Panc1 (cell line): ENCODE measurements at regions not wholly inside any gene's neighbourhood (a gene's known extent, or its start where the extent isn't known, plus 50 kb on each side); places are given as distances from the start of the nearest gene placed in this dataset.

Source experiments
- ATAC-seq: fragments of 200-7000 bp; cut with Tn5 transposase; 2 replicates; pipeline ENCODE4 v1.9.1; 2020; ENCODE audit warnings: mild to moderate bottlenecking, moderate library complexity
- BruUV-seq: library from RNA; stranded (reverse); fragments of 400-500 nt; replicated peaks from 2 replicates; lab custom pipeline; 2021; lab: Mats Ljungman, UMichigan
- CTCF ChIA-PET: fragments of 300-600 bp; sonication (Branson Sonifier 250); formaldehyde crosslinking; loops from one replicate; lab custom pipeline; 2022; ENCODE audit warnings: antibody characterized with exemption; lab: Charles Lee
- POLR2A ChIA-PET: fragments of 300-600 bp; sonication (Branson Sonifier 250); formaldehyde crosslinking; loops from one replicate; lab custom pipeline; 2022; ENCODE audit warnings: antibody characterized with exemption; lab: Charles Lee
- DNase-seq: peaks from one replicate; pipeline ENCODE4 v3.0.0-alpha.2; 2010; ENCODE audit warnings: low read depth, low spot score
- H3K27ac ChIP-seq: 2 replicates; pipeline ENCODE4 v1.5.1; 2011; ENCODE audit warnings: mild to moderate bottlenecking, low read length, inconsistent platforms
- H3K27me3 ChIP-seq: fragments of 200-500 bp; sonication (Bioruptor generic); 2 replicates; pipeline ENCODE4 v1.6.0; 2014; ENCODE audit warnings: low read length, inconsistent platforms; ENCODE audit not compliant: control insufficient read depth, insufficient read depth
- H3K36me3 ChIP-seq: fragments of 200-500 bp; sonication (Bioruptor generic); 2 replicates; pipeline ENCODE4 v1.5.1; 2014; ENCODE audit warnings: inconsistent platforms, mild to moderate bottlenecking, low read length, moderate library complexity; ENCODE audit not compliant: control insufficient read depth, insufficient read depth
- H3K4me1 ChIP-seq: 2 replicates; pipeline ENCODE4 v1.5.1; 2011; ENCODE audit warnings: inconsistent platforms, mild to moderate bottlenecking, low read length, moderate library complexity; ENCODE audit not compliant: control insufficient read depth, insufficient read depth
- H3K4me3 ChIP-seq, 2 experiments: 2 replicates each; pipeline ENCODE4 v1.5.1; 2011 to 2012; ENCODE audit warnings: low read depth in 2 of 2, low read length in 2 of 2, mild to moderate bottlenecking in 2 of 2, inconsistent platforms in 1 of 2, moderate library complexity in 1 of 2
- H3K9me3 ChIP-seq: fragments of 200-500 bp; sonication (Bioruptor generic); 2 replicates; pipeline ENCODE4 v1.5.1; 2014; ENCODE audit warnings: low read depth, mild to moderate bottlenecking, inconsistent platforms, low read length, moderate library complexity; ENCODE audit not compliant: control insufficient read depth, insufficient read depth
- POLR2AphosphoS5 ChIP-seq: IDR thresholded peaks from 2 replicates; pipeline ENCODE4 v1.6.1; 2012; ENCODE audit warnings: mild to moderate bottlenecking, low read depth, low read length, moderate library complexity
- REST ChIP-seq, 2 experiments: IDR thresholded peaks; 2 replicates each; pipeline ENCODE4 v1.6.1; 2011 to 2012; ENCODE audit warnings: low read depth in 2 of 2, control low read depth in 1 of 2, low read length in 1 of 2, mild to moderate bottlenecking in 1 of 2, moderate library complexity in 1 of 2; ENCODE audit not compliant: insufficient read depth in 1 of 2
- SIN3A ChIP-seq: IDR thresholded peaks from 2 replicates; pipeline ENCODE4 v1.6.1; 2012; ENCODE audit warnings: low read depth, mild to moderate bottlenecking, low read length, moderate library complexity, borderline replicate concordance; ENCODE audit not compliant: insufficient read depth
- TCF7L2 ChIP-seq: IDR thresholded peaks from 2 replicates; pipeline ENCODE4 v1.6.1; 2011; ENCODE audit warnings: mild to moderate bottlenecking, low read depth, low read length, inconsistent platforms
- in situ Hi-C: cut with HindIII; loops from 2 replicates; pipeline ENCODE4 v1.10.0; 2016; ENCODE audit warnings: low sequenced_read_pairs, low pct_unique_long_range_greater_than_20kb
- intact Hi-C: fragments of 100-400 bp; cut with micrococcal nuclease; formaldehyde crosslinking; loops from one replicate; pipeline ENCODE4 v1.10.0; 2022; ENCODE audit not compliant: unreplicated experiment
- TF ChIP-seq, protein P1 (sequence below): fragments of 450-650 bp; IDR thresholded peaks from 2 replicates; pipeline ENCODE4 v1.5.1; 2017; ENCODE audit warnings: mild to moderate bottlenecking

- no peak for ATAC-seq
- POLR2A ChIA-PET: no interaction called here
- intact Hi-C loops: no loop called here
Observed at GRCh38 chr10:10007957-10008356, 1009.7 kb upstream of the CELF2 start.

GRCh38 chr10:10010397-10010796, 1007.3 kb upstream of the CELF2 start:
- TF ChIP-seq, protein P1, sequence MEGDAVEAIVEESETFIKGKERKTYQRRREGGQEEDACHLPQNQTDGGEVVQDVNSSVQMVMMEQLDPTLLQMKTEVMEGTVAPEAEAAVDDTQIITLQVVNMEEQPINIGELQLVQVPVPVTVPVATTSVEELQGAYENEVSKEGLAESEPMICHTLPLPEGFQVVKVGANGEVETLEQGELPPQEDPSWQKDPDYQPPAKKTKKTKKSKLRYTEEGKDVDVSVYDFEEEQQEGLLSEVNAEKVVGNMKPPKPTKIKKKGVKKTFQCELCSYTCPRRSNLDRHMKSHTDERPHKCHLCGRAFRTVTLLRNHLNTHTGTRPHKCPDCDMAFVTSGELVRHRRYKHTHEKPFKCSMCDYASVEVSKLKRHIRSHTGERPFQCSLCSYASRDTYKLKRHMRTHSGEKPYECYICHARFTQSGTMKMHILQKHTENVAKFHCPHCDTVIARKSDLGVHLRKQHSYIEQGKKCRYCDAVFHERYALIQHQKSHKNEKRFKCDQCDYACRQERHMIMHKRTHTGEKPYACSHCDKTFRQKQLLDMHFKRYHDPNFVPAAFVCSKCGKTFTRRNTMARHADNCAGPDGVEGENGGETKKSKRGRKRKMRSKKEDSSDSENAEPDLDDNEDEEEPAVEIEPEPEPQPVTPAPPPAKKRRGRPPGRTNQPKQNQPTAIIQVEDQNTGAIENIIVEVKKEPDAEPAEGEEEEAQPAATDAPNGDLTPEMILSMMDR: no peak
- TF ChIP-seq POLR2AphosphoS5: no peak
- TF ChIP-seq REST (IDR thresholded peaks at IDR 0.05; ENCODE audit: insufficient read depth in 1 of 2, low read depth in 2 of 2, low read length in 1 of 2): no peak
- no peak for TF ChIP-seq TCF7L2
- H3K36me3 ChIP-seq: no peaks in the 10 kb centered on the region
- intact Hi-C loops: no loop called here
- DNase-seq (no peak), ATAC-seq (no peak)
- no peaks in the 10 kb centered on the region for H3K4me1 ChIP-seq
- ChIA-PET CTCF (no interaction called here), POLR2A (no interaction called here)
- no peaks in the 10 kb centered on the region for H3K27me3 ChIP-seq
- in situ Hi-C loops: no loop called here
- H3K4me3 ChIP-seq: no peak overlapping the region
- no peak overlapping the region for H3K27ac ChIP-seq
- BruUV-seq: no TSS peak
- H3K9me3 ChIP-seq: no peaks in the 10 kb centered on the region

More at GRCh38 chr10:10007957-10008356, 1009.7 kb upstream of the CELF2 start:
- BruUV-seq: no TSS peak
- DNase-seq: no peak
- Histone ChIP-seq H3K27me3 (no peaks in the 10 kb centered on the region), H3K36me3 (no peaks in the 10 kb centered on the region), H3K4me3 (no peak overlapping the region), H3K9me3 (no peaks in the 10 kb centered on the region), H3K4me1 (no peaks in the 10 kb centered on the region), H3K27ac (no peak overlapping the region)
- in situ Hi-C loops: no loop called here
- TF ChIP-seq TCF7L2 (no peak), REST (IDR thresholded peaks at IDR 0.05; ENCODE audit: insufficient read depth in 1 of 2, low read depth in 2 of 2, low read length in 1 of 2) (no peak), SIN3A (no peak), POLR2AphosphoS5 (no peak)
- TF ChIP-seq, protein P1: no peak
- CTCF ChIA-PET: no interaction called here
